HG03354 (cell line): ENCODE measurements at regions not wholly inside any gene's neighbourhood (a gene's known extent, or its start where the extent isn't known, plus 50 kb on each side); places are given as distances from the start of the nearest gene placed in this dataset.
"Not testable (repeated sequence)": the region's sequence is repeated elsewhere in the genome, so short reads cannot be mapped to it uniquely, and the experiment has no call there.

Experiments used
- ATAC-seq: cut with Tn5 transposase; IDR thresholded peaks from one replicate; pipeline ENCODE4 v1.9.1; 2021; ENCODE audit warnings: mild to moderate bottlenecking; ENCODE audit not compliant: unreplicated experiment, poor library complexity, severe bottlenecking

DNA sequence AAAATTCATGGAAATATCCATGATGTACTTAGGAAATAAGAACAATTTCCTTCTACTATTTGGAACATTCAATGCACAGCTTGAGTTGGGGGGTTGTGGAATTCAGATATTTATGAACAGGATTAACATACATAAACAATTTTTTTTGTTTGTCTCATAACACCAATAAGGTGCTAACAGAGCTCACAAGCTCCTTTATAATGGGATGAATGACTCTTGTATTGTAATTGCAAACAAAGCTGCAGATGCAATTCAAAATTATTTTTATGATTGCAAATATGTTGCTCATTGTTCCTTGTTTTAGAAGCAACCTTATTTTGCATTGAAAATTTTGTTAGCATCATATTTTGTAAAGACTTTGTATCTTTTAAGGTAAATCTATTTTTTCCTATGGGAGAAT is 265.7 kb downstream of the PCDH17 start:
- no peak for ATAC-seq

- ATAC-seq = no peak
Measured at GRCh38 chr13:57899096-57899495, 267.6 kb downstream of the PCDH17 start.

- not testable (repeated sequence) for ATAC-seq
Measured at GRCh38 chr13:57909833-57910232, 278.3 kb downstream of the PCDH17 start.

DNA sequence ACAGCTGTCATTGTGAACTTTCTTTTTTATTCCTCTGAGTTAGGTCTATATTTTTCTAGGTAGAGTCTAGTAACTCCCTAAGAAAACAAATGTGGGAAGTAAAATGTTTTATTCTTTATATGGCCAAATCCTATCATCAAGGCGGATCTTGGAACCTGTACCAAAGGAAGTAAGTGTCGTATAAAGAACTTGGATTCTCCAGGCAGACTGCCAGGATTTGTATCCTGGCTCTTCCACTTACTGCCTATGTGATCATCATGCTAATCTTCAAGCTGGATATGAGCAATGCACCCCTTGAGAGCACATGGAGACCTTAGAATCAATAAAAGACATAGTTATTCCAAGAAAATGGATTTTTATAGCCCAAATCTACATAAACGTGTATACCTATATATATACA is 286.5 kb downstream of the PCDH17 start:
- no peak for ATAC-seq

GRCh38 chr13:57918913-57919312 is 287.4 kb downstream of the PCDH17 start:
- no peak for ATAC-seq

- no peak for ATAC-seq
Measured at GRCh38 chr13:57925250-57925649, 293.7 kb downstream of the PCDH17 start.

DNA sequence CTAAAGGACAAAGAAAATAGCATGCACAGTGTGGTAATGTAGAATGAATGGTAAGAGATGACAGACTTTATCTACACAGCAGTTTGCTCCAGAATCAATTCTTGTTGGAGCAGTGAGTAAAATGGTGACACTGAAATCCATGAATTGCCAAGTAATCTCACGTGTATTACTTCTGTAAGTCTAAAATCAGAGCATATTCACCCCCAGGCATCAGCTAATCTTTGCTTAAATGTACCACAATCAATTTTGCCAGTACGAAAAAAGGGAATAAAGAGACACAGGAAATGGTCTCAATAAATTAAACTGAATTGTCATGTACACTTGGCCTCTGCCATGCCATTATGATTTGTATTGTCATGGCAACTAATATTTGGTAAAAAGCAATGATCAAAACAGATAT is 294.2 kb downstream of the PCDH17 start:
- ATAC-seq = no peak

- ATAC-seq = no peak
Measured at GRCh38 chr13:57932061-57932460, 300.5 kb downstream of the PCDH17 start.

GRCh38 chr13:57933606-57934005 is 302.1 kb downstream of the PCDH17 start:
- no peak for ATAC-seq

DNA sequence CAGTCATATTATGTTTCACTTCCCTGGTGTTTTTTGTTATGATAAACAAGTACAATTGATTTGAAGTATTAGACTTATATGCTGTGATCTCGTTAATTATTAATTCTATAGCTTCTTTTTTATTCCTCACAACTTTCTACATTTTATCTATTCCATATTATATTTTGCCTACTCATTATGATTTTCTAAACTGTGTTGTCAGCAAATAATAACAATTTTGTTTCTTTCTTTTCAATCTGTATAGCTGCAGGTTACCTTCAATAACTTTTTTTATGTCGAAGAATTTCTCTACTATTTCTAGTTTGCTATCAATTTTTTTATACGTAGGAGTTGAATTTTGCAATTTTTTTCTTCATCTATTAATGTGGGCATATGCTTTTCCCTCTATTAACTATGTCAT is 304.4 kb downstream of the PCDH17 start:
- ATAC-seq = no peak

DNA sequence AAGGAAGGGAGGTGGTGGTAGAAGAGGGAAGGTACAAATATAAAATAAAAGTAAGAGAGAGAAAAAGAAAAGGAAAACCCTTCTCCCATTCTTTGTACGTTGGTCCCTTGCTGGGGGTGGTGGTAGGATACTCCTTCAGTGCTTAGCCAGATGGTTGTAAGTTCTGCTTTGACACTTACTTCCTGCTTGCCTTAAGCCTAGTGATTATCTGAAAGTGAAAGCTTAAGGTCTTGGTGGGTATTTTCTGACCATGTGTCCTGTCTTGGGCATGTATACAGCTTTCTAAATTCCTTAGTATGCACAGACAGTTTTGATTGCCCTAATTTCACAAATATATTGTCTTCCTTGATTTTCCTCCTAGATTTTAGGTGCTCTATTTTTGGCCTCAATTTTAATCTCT is 314.8 kb downstream of the PCDH17 start:
- ATAC-seq = peak; percentile 96

- no peak for ATAC-seq
Measured at GRCh38 chr13:57948884-57949283, 317.3 kb downstream of the PCDH17 start.

DNA sequence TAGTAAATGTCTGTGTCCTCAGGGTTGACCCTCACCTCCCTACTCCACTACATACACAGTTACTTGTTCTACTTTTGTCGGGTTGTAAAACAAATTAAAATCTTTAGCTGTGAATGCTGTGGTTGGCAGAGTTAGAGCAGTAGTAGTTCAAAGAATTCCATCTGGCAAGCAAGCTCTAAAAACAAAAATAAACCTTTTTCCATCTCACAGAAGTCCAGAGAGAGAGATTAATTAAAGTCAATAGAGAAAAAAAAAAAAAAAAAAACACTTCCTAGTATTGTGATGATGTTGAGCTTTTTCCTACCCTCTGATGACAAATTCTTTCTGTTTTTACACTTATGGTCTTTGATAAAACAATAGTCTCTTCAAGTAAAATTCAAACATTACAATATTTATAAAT is 338.4 kb downstream of the PCDH17 start:
- no peak for ATAC-seq

DNA sequence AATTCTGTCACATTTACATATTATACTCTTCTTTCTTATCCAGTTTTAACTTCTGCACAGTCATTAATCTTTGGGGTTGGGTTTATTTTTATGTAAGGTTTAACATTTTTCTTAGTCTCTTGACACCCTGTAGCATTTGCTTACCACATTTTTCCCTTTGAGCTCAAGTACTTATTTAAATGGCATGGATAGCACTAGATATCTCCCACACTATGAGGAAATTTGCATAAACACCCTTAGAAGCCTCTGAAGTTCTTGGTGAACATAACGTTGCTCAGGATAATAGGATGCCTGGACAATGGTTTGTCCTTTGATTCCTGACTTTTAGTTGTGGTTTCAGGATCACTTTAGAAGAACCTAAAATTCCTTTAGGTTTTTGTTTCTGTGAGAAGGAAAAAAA is 338.9 kb downstream of the PCDH17 start:
- no peak for ATAC-seq

DNA sequence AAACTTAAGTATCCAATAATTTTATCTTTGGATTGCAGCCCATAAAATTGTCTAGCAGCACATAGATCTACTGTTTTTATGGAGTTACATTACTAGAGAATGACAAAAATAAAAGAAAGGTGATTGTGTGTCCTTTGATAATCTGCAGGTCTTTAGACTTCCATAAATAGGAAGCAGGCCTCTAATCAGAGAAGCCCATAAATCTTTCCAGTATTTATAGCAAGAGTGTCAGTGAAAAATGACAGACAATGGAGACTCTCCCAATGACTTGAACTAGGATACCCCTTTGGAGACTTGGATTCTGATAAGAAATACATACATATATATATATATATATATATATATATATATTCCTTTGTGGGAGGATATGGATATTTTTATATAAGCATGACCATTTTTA is 351.2 kb downstream of the PCDH17 start:
- no peak for ATAC-seq

GRCh38 chr13:57988276-57988675 is 356.7 kb downstream of the PCDH17 start:
- ATAC-seq = no peak

GRCh38 chr13:57991041-57991440 is 359.5 kb downstream of the PCDH17 start:
- ATAC-seq = no peak

- no peak for ATAC-seq
Measured at GRCh38 chr13:57992416-57992815, 360.9 kb downstream of the PCDH17 start.

DNA sequence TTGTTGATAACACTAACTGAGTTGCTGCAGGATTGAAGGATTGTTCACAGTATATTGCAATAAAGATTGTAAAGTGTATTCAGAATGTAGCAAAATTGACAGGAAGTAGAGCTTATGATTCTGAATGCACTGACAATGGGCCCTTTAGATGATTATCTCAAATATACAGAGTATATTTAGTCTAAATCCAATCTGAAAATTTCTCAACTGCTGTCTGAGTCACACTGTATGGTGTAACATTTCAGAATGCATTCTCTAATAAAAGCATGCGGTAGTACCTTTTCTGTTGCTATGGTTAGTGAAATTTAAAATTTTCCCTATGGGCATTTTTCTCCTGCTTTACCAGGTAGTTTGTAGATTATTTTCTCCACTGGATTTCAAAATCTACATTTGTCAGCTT is 365.2 kb downstream of the PCDH17 start:
- ATAC-seq = no peak

DNA sequence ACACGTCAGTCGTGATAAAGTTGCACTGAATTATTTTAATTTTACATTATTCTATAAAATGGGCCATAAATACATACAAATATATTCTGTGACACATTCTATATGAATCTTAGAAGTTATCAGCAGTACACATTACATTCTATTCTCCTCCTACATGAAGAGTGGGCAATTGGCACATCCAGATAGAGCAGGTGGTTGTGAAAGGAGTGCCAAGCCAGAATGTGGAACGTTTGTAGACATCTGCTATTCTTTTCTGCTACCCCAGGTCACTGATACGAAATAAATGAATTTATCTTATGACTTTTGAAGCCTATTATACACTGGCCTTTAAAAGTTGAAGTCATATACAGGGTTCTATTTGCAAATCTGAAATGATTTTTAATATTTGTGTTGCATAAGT is 373.2 kb downstream of the PCDH17 start:
- ATAC-seq = no peak

- no peak for ATAC-seq
Measured at GRCh38 chr13:58018020-58018419, 386.5 kb downstream of the PCDH17 start.

DNA sequence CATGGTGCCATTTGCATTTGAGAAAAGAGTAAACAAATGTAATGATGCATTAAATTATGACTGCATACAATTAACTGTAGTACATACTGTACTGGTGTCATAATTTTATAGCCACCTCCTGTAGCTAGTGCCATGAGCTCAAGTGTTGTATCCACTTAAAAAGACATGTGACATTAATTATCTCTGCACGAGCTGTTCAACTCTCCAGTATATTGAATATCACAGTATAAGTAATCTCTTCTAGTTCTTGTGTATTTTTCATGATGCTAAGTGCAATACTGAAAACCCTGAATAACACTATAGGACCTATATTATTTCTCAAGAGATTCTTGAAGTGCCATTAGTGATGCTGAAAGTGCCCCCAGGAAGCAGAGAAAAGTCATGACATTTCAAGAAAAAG is 387.3 kb downstream of the PCDH17 start:
- no peak for ATAC-seq

DNA sequence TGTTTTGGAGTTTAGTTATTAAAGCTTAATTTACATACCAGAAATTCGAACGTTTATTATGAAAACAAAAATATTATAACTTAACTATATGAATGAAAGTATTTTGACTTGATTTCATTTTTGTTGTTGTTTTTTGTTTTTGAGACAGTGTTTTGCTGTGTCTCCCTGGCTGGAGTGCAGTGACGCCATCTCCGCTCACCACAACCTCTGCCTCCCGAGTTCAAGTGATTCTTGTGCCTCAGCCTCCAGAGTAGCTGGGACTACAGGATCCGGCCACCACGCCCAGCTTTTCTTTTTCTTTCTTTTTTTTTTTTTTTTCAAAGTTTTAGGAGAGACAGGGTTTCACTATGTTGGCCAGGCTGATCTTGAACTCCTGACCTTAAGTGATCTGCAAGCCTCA is 392.6 kb downstream of the PCDH17 start:
- ATAC-seq = no peak
